Brain microvascular endothelial cell (primary cell): ENCODE measurements at regions not wholly inside any gene's neighbourhood (a gene's known extent, or its start where the extent isn't known, plus 50 kb on each side); places are given as distances from the start of the nearest gene placed in this dataset.

ENCODE experiments used
- DNase-seq: peaks from one replicate; pipeline ENCODE4 v3.0.0-alpha.2; 2020
- H3K27ac ChIP-seq: fragments of 250-450 bp; sonication (Bioruptor Pico); 2 replicates; pipeline ENCODE4 v1.5.1; 2020; ENCODE audit warnings: mild to moderate bottlenecking, moderate library complexity
- H3K27me3 ChIP-seq: fragments of 250-450 bp; sonication (Bioruptor Pico); replicated peaks from 2 replicates; pipeline ENCODE4 v1.5.1; 2020; ENCODE audit warnings: mild to moderate bottlenecking
- H3K36me3 ChIP-seq: fragments of 250-450 bp; sonication (Bioruptor Pico); replicated peaks from 2 replicates; pipeline ENCODE4 v1.5.1; 2020; ENCODE audit warnings: mild to moderate bottlenecking
- H3K4me3 ChIP-seq: 2 replicates; pipeline ENCODE4 v1.5.1; 2011; ENCODE audit warnings: low read depth, mild to moderate bottlenecking, control low read depth, low read length, moderate library complexity
- CTCF ChIP-seq: IDR thresholded peaks from 2 replicates; pipeline ENCODE4 v1.5.1; 2011; ENCODE audit warnings: low read depth, mild to moderate bottlenecking, moderate library complexity, low read length, control low read depth, inconsistent platforms; ENCODE audit errors: missing control alignments
- in situ Hi-C: cut with HindIII; loops from 2 replicates; pipeline ENCODE4 v1.10.0; 2017; ENCODE audit warnings: low sequenced_read_pairs, low pct_ligation_motif_present

DNA sequence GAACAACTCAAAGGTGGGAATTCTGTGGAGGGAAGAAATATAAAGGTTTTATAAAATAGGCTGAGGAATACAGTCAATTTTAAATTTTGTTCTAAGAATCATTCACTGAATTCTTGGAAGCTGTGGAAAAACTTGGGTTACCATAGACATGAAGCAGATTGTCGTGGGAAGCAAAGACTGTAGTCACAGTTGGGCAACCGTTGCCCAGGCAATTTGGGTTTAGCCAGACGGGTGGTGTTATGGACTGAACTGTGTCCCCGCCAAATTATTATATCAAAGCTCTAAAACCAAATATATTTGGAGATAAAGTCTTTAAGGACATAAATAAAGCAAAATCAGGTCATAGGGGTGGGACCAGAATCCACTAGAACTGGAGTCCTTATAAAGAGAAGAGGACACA, 463.7 kb upstream of the CTNND2 start:
- in situ Hi-C loops = no loop called here
- no peak for TF ChIP-seq CTCF
- no peaks in the 10 kb centered on the region for H3K27me3 ChIP-seq
- no peak for DNase-seq
- H3K36me3 ChIP-seq = no peaks in the 10 kb centered on the region
- H3K27ac ChIP-seq = no peak overlapping the region
- no peak overlapping the region for H3K4me3 ChIP-seq

GRCh38 chr5:12360218-12360617, 456.0 kb upstream of the CTNND2 start:
- in situ Hi-C loops = no loop called here
- DNase-seq = no peak

DNA sequence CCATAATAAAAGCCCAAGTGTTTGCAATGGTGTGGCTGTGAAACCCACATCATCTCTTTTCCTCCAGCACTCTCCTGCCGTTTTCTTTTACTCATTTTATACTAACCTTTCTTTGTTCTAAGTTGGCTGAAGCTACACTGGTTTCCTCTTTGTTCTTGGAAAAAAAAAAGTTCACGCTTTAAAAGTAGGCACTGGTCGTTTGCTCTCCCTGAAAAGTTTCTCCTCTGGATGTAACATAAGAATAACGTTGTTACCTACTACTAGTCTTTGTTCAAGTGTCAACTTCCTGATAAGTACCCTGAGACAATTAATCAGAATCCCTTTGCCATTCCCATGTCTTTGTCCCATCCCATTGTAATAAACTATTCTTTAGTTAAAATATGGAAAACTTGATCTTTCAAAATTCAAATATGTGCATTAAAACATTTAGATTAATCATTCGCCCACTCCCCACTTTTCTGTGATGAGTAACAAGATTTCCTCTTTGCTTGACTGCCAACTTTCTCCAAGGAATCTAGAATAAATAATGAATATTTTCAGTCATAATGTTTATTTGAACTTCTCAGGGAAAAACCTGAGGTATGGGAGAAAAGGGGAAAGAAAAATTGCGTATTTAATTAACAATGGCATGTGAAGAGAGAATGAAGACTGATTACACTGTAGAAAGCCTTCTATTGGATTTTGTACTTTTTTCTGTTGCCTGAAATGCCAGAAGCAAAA, 454.3 kb upstream of the CTNND2 start:
- no peaks in the 10 kb centered on the region for H3K27me3 ChIP-seq
- H3K4me3 ChIP-seq = no peak overlapping the region
- H3K27ac ChIP-seq = no peak overlapping the region
- DNase-seq = no peak
- TF ChIP-seq CTCF = no peak
- H3K36me3 ChIP-seq = no peaks in the 10 kb centered on the region
- in situ Hi-C loops = no loop called here

More at GRCh38 chr5:12360218-12360617, 456.0 kb upstream of the CTNND2 start:
- no peak overlapping the region for H3K4me3 ChIP-seq
- no peak for TF ChIP-seq CTCF
- no peak overlapping the region for H3K27ac ChIP-seq
- H3K36me3 ChIP-seq = no peaks in the 10 kb centered on the region
- H3K27me3 ChIP-seq = no peaks in the 10 kb centered on the region

DNA sequence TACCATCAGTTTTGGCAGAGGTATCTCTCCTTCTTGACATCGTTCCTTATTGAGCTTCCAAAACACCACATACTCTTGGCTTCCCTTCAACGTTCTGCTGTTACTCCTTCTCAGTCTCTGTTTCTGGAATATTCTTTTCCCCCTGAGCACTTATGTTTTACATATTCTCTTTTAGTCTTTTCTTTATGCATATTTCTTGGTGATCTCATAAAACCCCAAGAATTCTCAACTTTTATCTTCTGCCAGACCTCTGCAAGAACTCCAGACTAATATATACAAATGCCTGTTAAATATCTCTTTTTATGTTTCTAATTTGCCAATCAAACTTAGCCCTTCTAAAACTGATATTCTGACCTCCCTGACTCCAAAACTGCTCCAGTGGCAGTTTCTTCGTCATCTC, 453.4 kb upstream of the CTNND2 start:
- no peaks in the 10 kb centered on the region for H3K36me3 ChIP-seq
- no peak overlapping the region for H3K4me3 ChIP-seq
- in situ Hi-C loops = no loop called here
- no peak for DNase-seq
- H3K27me3 ChIP-seq = no peaks in the 10 kb centered on the region
- no peak for TF ChIP-seq CTCF
- no peak overlapping the region for H3K27ac ChIP-seq

DNA sequence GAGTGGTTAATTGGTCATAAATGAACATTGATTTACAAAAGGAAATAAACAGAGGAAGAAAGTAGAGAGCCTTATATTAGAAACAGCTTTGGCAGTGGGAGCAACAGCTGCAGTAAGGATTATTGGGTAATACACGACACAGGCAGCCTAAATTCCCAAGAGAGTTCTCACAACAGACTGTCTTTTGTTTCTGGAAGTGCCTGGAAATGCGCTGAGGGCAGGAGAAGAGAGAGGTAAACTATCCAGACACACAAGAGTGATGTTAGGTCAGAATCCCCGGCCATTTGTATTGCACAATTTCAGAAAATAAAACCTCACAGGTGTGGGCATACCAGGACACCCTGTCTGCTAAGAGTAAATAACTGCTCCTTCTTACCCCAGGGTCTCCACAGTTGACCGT, 450.4 kb upstream of the CTNND2 start:
- TF ChIP-seq CTCF = no peak
- Histone ChIP-seq H3K27me3 (no peaks in the 10 kb centered on the region), H3K27ac (no peak overlapping the region), H3K36me3 (no peaks in the 10 kb centered on the region), H3K4me3 (no peak overlapping the region)
- in situ Hi-C loops = no loop called here
- no peak for DNase-seq

DNA sequence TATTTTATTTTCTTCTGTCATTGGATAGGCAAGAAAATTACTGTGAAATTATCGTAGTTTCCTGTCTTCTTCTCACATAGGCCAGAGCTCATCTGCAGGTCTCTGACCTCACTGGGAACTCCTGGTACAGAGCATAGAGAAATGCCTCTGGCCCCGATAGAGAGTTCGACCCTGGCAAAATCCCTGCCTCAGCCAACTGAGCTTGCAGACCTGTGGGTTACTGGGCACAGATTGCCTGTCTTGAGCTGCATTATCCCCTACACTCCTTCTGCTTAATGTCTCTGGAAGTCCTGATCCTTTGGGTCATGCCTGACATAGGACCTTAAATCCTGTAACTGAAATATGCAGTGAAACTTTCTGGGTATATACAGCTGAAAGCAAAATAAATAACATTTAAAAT, 439.3 kb upstream of the CTNND2 start:
- in situ Hi-C loops = no loop called here
- no peak for DNase-seq
- Histone ChIP-seq H3K4me3 (no peak overlapping the region), H3K36me3 (no peaks in the 10 kb centered on the region), H3K27me3 (no peaks in the 10 kb centered on the region), H3K27ac (no peak overlapping the region)
- no peak for TF ChIP-seq CTCF
